DMS53 treated with DMSO at 0.1 percent for 48 hours (cell line): ENCODE measurements at regions not wholly inside any gene's neighbourhood (a gene's known extent, or its start where the extent isn't known, plus 50 kb on each side); places are given as distances from the start of the nearest gene placed in this dataset.

Experiments
- DNase-seq: peaks from one replicate; lab custom pipeline; 2025; ENCODE audit not compliant: unreplicated experiment; lab: John Stamatoyannopoulos, UW

- no peak for DNase-seq
Observed at GRCh38 chr3:168269001-168269400, 173.3 kb upstream of the GOLIM4 start.

DNA sequence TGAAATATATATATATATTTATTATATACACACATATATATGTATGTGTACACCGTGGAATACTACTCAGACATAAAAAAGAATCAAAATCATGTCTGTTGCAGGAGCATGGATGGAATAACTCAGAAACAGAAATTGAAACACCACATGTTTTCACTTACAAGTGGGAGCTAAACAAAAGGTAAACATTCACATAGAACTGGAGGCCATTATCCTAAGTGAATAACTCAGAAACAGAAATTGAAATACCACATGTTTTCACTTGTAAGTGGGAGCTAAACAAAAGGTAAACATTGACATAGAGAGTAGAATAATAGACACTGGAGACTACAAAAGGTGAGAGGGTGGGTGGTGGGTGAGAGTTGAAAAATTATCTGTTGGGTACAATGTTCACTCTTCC is 171.5 kb upstream of the GOLIM4 start:
- no peak for DNase-seq

- DNase-seq = no peak
Observed at GRCh38 chr3:168266335-168266734, 170.6 kb upstream of the GOLIM4 start.

- no peak for DNase-seq
Observed at GRCh38 chr3:168262887-168263286, 167.2 kb upstream of the GOLIM4 start.

- no peak for DNase-seq
Observed at GRCh38 chr3:168260859-168261258, 165.1 kb upstream of the GOLIM4 start.

- DNase-seq = no peak
Observed at GRCh38 chr3:168251371-168251770, 155.6 kb upstream of the GOLIM4 start.

- no peak for DNase-seq
Observed at GRCh38 chr3:168250415-168250861, 154.7 kb upstream of the GOLIM4 start.

GRCh38 chr3:168249550-168250414 is 154.1 kb upstream of the GOLIM4 start:
- DNase-seq = peak; percentile 55

DNA sequence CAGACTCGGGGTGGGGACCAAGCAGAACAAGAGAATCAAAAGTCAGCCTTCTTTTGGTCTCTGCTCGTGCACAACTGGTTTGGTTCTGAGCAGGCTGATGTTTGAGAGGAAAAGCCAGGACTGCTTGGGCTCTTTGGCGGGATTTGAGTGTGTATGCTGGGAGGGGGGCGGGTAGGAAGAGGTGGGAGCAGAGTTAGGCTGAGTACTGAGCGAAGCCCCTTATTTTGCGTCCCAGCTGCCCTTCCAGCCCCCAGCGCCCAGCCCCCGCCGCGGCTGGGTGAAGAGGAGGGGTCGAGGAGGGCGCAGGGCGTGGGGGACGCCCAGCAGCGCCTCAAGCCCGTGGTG is 153.5 kb upstream of the GOLIM4 start:
- DNase-seq = no peak

DNA sequence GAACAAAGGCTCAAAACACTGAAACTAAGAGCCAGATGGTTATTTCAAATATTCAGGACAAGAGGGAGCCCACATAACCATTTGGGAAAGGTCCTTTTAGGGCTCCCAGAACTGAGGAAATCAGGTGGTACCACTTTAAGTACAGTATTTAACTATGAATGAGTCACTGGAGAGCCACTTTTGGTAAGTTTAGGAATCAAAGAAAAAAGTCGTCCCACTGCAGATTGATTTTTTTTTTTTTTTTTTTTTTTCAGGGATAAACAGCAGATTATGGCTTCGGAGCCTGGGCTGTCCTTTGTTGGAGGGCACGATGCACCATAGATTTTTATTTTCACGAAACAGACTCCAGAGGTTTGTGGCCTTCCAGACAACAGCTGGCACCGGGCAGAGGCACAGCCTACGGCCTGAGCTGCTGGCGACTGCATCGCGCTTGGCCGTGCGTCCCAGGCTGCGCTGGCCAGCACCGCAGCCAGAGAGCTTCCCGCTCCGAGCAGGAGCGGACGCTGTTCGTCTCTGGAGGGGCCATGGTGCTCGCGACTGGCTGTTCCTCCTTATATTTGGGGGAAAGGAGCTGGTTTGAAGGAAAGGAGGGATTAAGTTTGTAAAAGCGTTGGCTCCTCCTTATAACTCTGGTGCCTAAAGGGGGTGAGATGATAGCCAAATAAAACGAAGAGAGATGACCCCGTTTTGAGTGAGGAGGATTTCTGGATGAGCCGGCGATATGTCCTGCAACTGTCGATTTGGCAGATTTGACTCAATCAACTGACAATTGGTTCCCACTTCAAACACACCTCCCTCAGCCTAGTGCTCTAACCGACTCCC is 152.9 kb upstream of the GOLIM4 start:
- no peak for DNase-seq

DNA sequence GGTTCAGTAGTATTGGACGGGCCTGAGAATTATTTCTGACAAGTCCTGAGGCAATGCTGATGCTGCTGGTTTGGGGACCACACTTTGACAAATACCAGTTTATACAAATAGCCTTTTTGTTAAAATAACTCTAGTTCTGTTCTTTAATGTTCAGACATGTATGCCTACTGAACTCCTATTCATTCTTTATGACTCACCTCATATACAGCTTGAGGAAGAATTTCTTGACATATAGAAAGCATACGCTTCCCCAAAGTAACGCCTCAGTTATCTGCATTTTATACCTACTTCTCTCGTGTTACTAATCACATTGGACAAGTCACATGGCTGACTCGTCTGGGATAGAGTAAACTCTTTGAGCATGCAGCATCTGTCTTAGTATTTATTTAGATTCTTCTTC is 145.4 kb upstream of the GOLIM4 start:
- no peak for DNase-seq

- DNase-seq = no peak
Observed at GRCh38 chr3:168239287-168239686, 143.6 kb upstream of the GOLIM4 start.

DNA sequence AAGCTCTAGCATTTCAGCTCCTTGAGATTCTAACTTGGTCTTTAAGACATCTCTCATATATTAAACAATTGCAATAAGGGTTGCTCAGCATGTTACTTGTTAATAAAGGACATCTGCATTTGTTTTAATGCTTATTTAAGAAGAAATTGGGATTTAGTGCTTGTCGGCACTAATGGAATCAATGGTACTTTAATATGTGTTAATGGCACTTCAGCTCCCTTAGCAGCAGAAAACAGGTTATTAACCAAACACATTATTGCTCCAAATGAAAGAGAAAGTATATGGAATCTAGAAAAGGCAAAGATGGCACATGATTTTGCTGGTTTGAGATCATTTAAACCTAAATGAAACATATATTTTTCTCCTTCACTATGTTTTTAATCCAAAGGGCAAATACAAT is 137.3 kb upstream of the GOLIM4 start:
- DNase-seq = no peak

GRCh38 chr3:168223085-168223484 is 127.4 kb upstream of the GOLIM4 start:
- no peak for DNase-seq

DNA sequence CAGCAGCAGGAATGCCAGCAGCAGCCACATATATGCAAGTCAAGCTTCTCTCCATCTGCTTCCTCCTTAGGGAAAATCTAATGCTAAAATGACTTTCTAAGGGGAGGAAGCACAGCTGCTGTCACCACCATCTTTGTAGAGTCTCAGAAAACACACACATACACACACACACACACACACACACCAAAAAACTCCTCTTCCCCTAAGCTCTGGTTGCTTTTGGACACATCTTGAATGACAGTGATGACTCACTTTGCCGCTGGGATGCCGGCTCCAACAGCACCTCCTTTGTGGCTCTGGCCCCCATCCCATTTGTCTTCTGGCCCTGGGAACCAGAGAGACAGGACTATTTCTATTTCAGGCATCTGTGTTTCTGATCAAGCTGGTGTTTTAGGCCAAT is 124.8 kb upstream of the GOLIM4 start:
- DNase-seq = no peak

- no peak for DNase-seq
Observed at GRCh38 chr3:168219530-168219929, 123.8 kb upstream of the GOLIM4 start.

GRCh38 chr3:168218600-168218999 is 122.9 kb upstream of the GOLIM4 start:
- DNase-seq = no peak

- no peak for DNase-seq
Observed at GRCh38 chr3:168216851-168217250, 121.1 kb upstream of the GOLIM4 start.

DNA sequence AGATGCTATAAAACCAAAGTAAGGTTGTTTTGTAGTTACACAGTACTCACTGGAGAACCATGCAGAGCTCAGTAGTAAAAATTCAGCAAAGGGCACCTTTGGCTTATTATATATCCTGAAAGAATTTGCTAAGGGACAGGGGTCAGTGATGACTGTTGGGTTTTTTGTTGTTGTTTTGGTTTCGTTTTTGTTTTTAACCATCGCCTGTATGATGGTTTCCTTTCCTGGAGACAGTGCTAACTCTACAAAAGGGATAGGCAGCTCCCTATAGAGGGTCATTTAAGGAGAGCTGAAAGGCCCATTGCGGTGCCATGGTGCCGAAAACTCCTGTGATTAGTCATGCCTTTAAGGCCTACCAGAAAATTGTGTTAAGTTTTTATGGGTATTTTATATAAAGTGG is 118.2 kb upstream of the GOLIM4 start:
- no peak for DNase-seq

- no peak for DNase-seq
Observed at GRCh38 chr3:168212664-168213285, 117.1 kb upstream of the GOLIM4 start.

GRCh38 chr3:168205451-168205850 is 109.7 kb upstream of the GOLIM4 start:
- DNase-seq = no peak

- DNase-seq = peak; percentile 32
Observed at GRCh38 chr3:168197162-168197561, 101.4 kb upstream of the GOLIM4 start.
